ENCODE measurements at regions not wholly inside any gene's neighbourhood (a gene's known extent, or its start where the extent isn't known, plus 50 kb on each side); places are given as distances from the start of the nearest gene placed in this dataset.
A peak's percentile ranks its signal among the peaks of the same experiment; 100 is the strongest.

GRCh38 chr4:173448608-173449379 lies 49.9 kb upstream of the SCRG1 start:
- Histone ChIP-seq H3K9me3 (ENCODE audit: low read depth) (no peaks in the 10 kb centered on the region), H3K27ac (peak overlapping the region; percentile 95), H3K4me1 (ENCODE audit: low read depth) (peaks cover 31% of the 10 kb centered on the region), H3K27me3 (no peaks in the 10 kb centered on the region), H3K36me3 (no peaks in the 10 kb centered on the region), H3K4me3 (no peak overlapping the region)
- peak in 1 of 2 donors; percentile 56 for DNase-seq (ENCODE audit: low read depth in 1 of 2, low spot score in 1 of 2)
- TF ChIP-seq, protein P1, sequence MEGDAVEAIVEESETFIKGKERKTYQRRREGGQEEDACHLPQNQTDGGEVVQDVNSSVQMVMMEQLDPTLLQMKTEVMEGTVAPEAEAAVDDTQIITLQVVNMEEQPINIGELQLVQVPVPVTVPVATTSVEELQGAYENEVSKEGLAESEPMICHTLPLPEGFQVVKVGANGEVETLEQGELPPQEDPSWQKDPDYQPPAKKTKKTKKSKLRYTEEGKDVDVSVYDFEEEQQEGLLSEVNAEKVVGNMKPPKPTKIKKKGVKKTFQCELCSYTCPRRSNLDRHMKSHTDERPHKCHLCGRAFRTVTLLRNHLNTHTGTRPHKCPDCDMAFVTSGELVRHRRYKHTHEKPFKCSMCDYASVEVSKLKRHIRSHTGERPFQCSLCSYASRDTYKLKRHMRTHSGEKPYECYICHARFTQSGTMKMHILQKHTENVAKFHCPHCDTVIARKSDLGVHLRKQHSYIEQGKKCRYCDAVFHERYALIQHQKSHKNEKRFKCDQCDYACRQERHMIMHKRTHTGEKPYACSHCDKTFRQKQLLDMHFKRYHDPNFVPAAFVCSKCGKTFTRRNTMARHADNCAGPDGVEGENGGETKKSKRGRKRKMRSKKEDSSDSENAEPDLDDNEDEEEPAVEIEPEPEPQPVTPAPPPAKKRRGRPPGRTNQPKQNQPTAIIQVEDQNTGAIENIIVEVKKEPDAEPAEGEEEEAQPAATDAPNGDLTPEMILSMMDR (IDR thresholded peaks at IDR 0.05; ENCODE audit: low read depth, low read length), result no peak

Data from cardiac muscle cell (in vitro differentiated cells and primary cell).